GM23338 (cell line): ENCODE measurements at regions not wholly inside any gene's neighbourhood (a gene's known extent, or its start where the extent isn't known, plus 50 kb on each side); places are given as distances from the start of the nearest gene placed in this dataset.

Experiments used
- ATAC-seq: fragments of 200-7000 bp; cut with Tn5 transposase; 3 replicates; pipeline ENCODE4 v1.9.1; 2020
- DNase-seq: peaks from one replicate; pipeline ENCODE4 v3.0.0-alpha.2; 2015; ENCODE audit warnings: low spot score
- H2AFZ ChIP-seq: fragments of 200-600 bp; sonication (generic); 2 replicates; pipeline ENCODE4 v1.8.0; 2016; ENCODE audit warnings: antibody characterized with exemption, mild to moderate bottlenecking, moderate library complexity
- H3F3A ChIP-seq: fragments of 200-600 bp; sonication (generic); replicated peaks from 2 replicates; pipeline ENCODE4 v1.8.0; 2017; ENCODE audit warnings: antibody characterized with exemption, mixed run types, low read depth
- H3K27ac ChIP-seq: fragments of 200-600 bp; sonication (generic); 2 replicates; pipeline ENCODE4 v1.6.1; 2016; ENCODE audit warnings: low read depth
- H3K27me3 ChIP-seq: fragments of 200-600 bp; sonication (generic); 2 replicates; pipeline ENCODE4 v1.8.0; 2016; ENCODE audit warnings: mild to moderate bottlenecking, mixed run types, moderate library complexity; ENCODE audit not compliant: insufficient read depth
- H3K36me3 ChIP-seq: fragments of 200-600 bp; sonication (generic); 2 replicates; pipeline ENCODE4 v1.8.0; 2016; ENCODE audit warnings: mild to moderate bottlenecking; ENCODE audit not compliant: insufficient read depth
- H3K4me1 ChIP-seq: fragments of 200-600 bp; sonication (generic); 2 replicates; pipeline ENCODE4 v1.8.0; 2016; ENCODE audit warnings: mild to moderate bottlenecking, moderate library complexity; ENCODE audit not compliant: insufficient read depth
- H3K4me2 ChIP-seq: fragments of 200-600 bp; sonication (generic); 2 replicates; pipeline ENCODE4 v1.7.1; 2017; ENCODE audit warnings: mixed run types
- H3K4me3 ChIP-seq: fragments of 200-600 bp; sonication (generic); 2 replicates; pipeline ENCODE4 v1.6.1; 2016; ENCODE audit warnings: mixed run types
- H3K79me2 ChIP-seq: fragments of 200-600 bp; sonication (generic); replicated peaks from 2 replicates; pipeline ENCODE4 v1.8.0; 2017; ENCODE audit warnings: mild to moderate bottlenecking; ENCODE audit not compliant: insufficient read depth
- H3K9me2 ChIP-seq: fragments of 200-600 bp; sonication (generic); 2 replicates; pipeline ENCODE4 v1.8.0; 2017; ENCODE audit not compliant: insufficient read depth
- H4K20me1 ChIP-seq: fragments of 200-600 bp; sonication (generic); replicated peaks from 2 replicates; pipeline ENCODE4 v1.8.0; 2017; ENCODE audit warnings: mild to moderate bottlenecking; ENCODE audit not compliant: insufficient read depth
- H3K27ac Mint-ChIP-seq: 2 replicates; pipeline ENCODE4 v1.8.0; 2020; ENCODE audit warnings: inconsistent platforms, mild to moderate bottlenecking, moderate library complexity, mixed read lengths
- H3K27me3 Mint-ChIP-seq: 3 replicates; pipeline ENCODE4 v1.8.0; 2022; ENCODE audit warnings: low read depth, mild to moderate bottlenecking, moderate library complexity, mixed read lengths, inconsistent platforms; ENCODE audit not compliant: insufficient read depth, poor library complexity
- H3K36me3 Mint-ChIP-seq: 3 replicates; pipeline ENCODE4 v1.8.0; 2021; ENCODE audit warnings: low read depth, mild to moderate bottlenecking, inconsistent platforms, moderate library complexity, mixed read lengths
- H3K4me1 Mint-ChIP-seq: 3 replicates; pipeline ENCODE4 v1.8.0; 2020; ENCODE audit warnings: mild to moderate bottlenecking, inconsistent platforms, mixed read lengths
- H3K4me3 Mint-ChIP-seq: 3 replicates; pipeline ENCODE4 v1.8.0; 2021; ENCODE audit warnings: moderate library complexity, mild to moderate bottlenecking, inconsistent platforms, mixed read lengths
- H3K9me3 Mint-ChIP-seq: 3 replicates; pipeline ENCODE4 v1.8.0; 2020; ENCODE audit warnings: moderate library complexity, mild to moderate bottlenecking, inconsistent platforms, mixed read lengths
- CREB1 ChIP-seq: fragments of 250-450 bp; sonication (Bioruptor Pico); IDR thresholded peaks from 2 replicates; pipeline ENCODE4 v1.5.0; 2020; ENCODE audit warnings: low read depth, mild to moderate bottlenecking, moderate library complexity
- EZH2phosphoT487 ChIP-seq: fragments of 200-600 bp; sonication (generic); IDR thresholded peaks from one replicate; pipeline ENCODE4 v1.8.1; 2018; ENCODE audit warnings: antibody characterized with exemption; ENCODE audit not compliant: unreplicated experiment
- JUNB ChIP-seq: IDR thresholded peaks from one replicate; pipeline ENCODE4 v1.6.1; 2016; ENCODE audit warnings: antibody characterized with exemption; ENCODE audit not compliant: unreplicated experiment
- NANOG ChIP-seq: IDR thresholded peaks from 2 replicates; pipeline ENCODE4 v1.6.1; 2016; ENCODE audit warnings: antibody characterized with exemption, borderline replicate concordance
- STAT1 ChIP-seq: IDR thresholded peaks from one replicate; pipeline ENCODE4 v1.6.1; 2016; ENCODE audit warnings: antibody characterized with exemption; ENCODE audit not compliant: unreplicated experiment
- ZNF331 ChIP-seq: fragments of 250-450 bp; sonication (Bioruptor Pico); IDR thresholded peaks from 2 replicates; pipeline ENCODE4 v1.5.0; 2020; ENCODE audit warnings: low read depth, mild to moderate bottlenecking, moderate library complexity
- TF ChIP-seq, protein P1 (sequence below): fragments of 250-450 bp; sonication (Bioruptor Pico); IDR thresholded peaks from 2 replicates; pipeline ENCODE4 v1.5.0; 2020; ENCODE audit warnings: mild to moderate bottlenecking, moderate library complexity
- TF ChIP-seq, protein P2 (sequence below), 2 experiments: fragments of 200-600 bp in 1 of 2; sonication (generic) in 1 of 2; conservative IDR thresholded peaks; 2 replicates each; pipeline versions ENCODE4 v1.5.1 to v1.6.1; 2016 to 2017; ENCODE audit warnings: antibody characterized with exemption in 2 of 2, low read depth in 2 of 2, mild to moderate bottlenecking in 2 of 2, moderate library complexity in 1 of 2
- TF ChIP-seq, protein P3 (sequence below): IDR thresholded peaks from 2 replicates; pipeline ENCODE4 v1.6.1; 2016; ENCODE audit warnings: antibody characterized with exemption

DNA sequence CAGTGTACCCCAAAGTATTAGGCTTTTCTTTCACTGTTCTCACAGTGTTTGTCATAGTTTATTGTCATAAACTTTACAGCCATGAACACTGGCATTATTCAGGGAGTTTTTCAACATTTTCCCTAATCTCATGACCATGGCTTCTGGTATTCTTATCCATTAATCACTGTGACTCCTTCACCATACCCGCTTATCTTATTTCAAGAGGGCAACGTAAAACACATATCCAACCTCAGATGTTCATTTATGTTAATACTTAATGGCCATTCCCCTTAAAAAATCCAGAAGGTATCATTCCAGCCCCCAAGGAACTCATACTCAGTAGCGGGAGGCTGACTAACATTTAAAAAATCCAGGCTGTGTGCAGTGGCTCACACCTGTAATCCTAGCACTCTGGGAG, 78.5 kb upstream of the RGS4 start:
- Mint-ChIP-seq H3K27ac (no peak overlapping the region), H3K27me3 (peaks cover 4% of the 10 kb centered on the region), H3K36me3 (no peaks in the 10 kb centered on the region), H3K9me3 (no peaks in the 10 kb centered on the region), H3K4me3 (no peak overlapping the region), H3K4me1 (peaks cover 6% of the 10 kb centered on the region; the same call in 2 of the 3 replicates)
- Histone ChIP-seq H3K4me2 (no peak overlapping the region), H3K27me3 (no peaks in the 10 kb centered on the region), H3K4me3 (no peak overlapping the region), H4K20me1 (no peaks in the 10 kb centered on the region), H3F3A (no peaks in the 10 kb centered on the region), H2AFZ (no peak overlapping the region), H3K4me1 (no peaks in the 10 kb centered on the region), H3K79me2 (no peaks in the 10 kb centered on the region), H3K9me2 (no peaks in the 10 kb centered on the region), H3K36me3 (no peaks in the 10 kb centered on the region), H3K27ac (no peak overlapping the region)
- TF ChIP-seq ZNF331 (CRISPR knock-in tag) (no peak), STAT1 (no peak), NANOG (no peak), EZH2phosphoT487 (no peak), CREB1 (CRISPR knock-in tag) (no peak), JUNB (no peak)
- TF ChIP-seq, protein P1, sequence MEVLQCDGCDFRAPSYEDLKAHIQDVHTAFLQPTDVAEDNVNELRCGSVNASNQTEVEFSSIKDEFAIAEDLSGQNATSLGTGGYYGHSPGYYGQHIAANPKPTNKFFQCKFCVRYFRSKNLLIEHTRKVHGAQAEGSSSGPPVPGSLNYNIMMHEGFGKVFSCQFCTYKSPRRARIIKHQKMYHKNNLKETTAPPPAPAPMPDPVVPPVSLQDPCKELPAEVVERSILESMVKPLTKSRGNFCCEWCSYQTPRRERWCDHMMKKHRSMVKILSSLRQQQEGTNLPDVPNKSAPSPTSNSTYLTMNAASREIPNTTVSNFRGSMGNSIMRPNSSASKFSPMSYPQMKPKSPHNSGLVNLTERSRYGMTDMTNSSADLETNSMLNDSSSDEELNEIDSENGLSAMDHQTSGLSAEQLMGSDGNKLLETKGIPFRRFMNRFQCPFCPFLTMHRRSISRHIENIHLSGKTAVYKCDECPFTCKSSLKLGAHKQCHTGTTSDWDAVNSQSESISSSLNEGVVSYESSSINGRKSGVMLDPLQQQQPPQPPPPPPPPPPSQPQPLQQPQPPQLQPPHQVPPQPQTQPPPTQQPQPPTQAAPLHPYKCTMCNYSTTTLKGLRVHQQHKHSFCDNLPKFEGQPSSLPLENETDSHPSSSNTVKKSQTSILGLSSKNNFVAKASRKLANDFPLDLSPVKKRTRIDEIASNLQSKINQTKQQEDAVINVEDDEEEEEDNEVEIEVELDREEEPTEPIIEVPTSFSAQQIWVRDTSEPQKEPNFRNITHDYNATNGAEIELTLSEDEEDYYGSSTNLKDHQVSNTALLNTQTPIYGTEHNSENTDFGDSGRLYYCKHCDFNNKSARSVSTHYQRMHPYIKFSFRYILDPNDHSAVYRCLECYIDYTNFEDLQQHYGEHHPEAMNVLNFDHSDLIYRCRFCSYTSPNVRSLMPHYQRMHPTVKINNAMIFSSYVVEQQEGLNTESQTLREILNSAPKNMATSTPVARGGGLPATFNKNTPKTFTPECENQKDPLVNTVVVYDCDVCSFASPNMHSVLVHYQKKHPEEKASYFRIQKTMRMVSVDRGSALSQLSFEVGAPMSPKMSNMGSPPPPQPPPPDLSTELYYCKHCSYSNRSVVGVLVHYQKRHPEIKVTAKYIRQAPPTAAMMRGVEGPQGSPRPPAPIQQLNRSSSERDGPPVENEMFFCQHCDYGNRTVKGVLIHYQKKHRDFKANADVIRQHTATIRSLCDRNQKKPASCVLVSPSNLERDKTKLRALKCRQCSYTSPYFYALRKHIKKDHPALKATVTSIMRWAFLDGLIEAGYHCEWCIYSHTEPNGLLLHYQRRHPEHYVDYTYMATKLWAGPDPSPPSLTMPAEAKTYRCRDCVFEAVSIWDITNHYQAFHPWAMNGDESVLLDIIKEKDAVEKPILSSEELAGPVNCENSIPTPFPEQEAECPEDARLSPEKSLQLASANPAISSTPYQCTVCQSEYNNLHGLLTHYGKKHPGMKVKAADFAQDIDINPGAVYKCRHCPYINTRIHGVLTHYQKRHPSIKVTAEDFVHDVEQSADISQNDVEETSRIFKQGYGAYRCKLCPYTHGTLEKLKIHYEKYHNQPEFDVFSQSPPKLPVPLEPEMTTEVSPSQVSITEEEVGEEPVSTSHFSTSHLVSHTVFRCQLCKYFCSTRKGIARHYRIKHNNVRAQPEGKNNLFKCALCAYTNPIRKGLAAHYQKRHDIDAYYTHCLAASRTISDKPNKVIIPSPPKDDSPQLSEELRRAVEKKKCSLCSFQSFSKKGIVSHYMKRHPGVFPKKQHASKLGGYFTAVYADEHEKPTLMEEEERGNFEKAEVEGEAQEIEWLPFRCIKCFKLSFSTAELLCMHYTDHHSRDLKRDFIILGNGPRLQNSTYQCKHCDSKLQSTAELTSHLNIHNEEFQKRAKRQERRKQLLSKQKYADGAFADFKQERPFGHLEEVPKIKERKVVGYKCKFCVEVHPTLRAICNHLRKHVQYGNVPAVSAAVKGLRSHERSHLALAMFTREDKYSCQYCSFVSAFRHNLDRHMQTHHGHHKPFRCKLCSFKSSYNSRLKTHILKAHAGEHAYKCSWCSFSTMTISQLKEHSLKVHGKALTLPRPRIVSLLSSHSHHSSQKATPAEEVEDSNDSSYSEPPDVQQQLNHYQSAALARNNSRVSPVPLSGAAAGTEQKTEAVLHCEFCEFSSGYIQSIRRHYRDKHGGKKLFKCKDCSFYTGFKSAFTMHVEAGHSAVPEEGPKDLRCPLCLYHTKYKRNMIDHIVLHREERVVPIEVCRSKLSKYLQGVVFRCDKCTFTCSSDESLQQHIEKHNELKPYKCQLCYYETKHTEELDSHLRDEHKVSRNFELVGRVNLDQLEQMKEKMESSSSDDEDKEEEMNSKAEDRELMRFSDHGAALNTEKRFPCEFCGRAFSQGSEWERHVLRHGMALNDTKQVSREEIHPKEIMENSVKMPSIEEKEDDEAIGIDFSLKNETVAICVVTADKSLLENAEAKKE (CRISPR knock-in tag): no peak
- TF ChIP-seq, protein P2, sequence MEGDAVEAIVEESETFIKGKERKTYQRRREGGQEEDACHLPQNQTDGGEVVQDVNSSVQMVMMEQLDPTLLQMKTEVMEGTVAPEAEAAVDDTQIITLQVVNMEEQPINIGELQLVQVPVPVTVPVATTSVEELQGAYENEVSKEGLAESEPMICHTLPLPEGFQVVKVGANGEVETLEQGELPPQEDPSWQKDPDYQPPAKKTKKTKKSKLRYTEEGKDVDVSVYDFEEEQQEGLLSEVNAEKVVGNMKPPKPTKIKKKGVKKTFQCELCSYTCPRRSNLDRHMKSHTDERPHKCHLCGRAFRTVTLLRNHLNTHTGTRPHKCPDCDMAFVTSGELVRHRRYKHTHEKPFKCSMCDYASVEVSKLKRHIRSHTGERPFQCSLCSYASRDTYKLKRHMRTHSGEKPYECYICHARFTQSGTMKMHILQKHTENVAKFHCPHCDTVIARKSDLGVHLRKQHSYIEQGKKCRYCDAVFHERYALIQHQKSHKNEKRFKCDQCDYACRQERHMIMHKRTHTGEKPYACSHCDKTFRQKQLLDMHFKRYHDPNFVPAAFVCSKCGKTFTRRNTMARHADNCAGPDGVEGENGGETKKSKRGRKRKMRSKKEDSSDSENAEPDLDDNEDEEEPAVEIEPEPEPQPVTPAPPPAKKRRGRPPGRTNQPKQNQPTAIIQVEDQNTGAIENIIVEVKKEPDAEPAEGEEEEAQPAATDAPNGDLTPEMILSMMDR (conservative IDR thresholded peaks at IDR 0.05; ENCODE audit: low read depth in 2 of 2): no peak
- TF ChIP-seq, protein P3, sequence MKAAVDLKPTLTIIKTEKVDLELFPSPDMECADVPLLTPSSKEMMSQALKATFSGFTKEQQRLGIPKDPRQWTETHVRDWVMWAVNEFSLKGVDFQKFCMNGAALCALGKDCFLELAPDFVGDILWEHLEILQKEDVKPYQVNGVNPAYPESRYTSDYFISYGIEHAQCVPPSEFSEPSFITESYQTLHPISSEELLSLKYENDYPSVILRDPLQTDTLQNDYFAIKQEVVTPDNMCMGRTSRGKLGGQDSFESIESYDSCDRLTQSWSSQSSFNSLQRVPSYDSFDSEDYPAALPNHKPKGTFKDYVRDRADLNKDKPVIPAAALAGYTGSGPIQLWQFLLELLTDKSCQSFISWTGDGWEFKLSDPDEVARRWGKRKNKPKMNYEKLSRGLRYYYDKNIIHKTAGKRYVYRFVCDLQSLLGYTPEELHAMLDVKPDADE: no peak
- no peak for ATAC-seq
- DNase-seq: no peak
